GM13977 (cell line): ENCODE measurements at regions not wholly inside any gene's neighbourhood (a gene's known extent, or its start where the extent isn't known, plus 50 kb on each side); places are given as distances from the start of the nearest gene placed in this dataset.

ENCODE experiments used
- DNase-seq: peaks from one replicate; pipeline ENCODE4 v3.0.0; 2012; ENCODE audit warnings: low spot score
- CTCF ChIP-seq: IDR thresholded peaks from 2 replicates; pipeline ENCODE4 v1.5.1; 2012; ENCODE audit warnings: mild to moderate bottlenecking, control low read depth; ENCODE audit not compliant: insufficient read depth; ENCODE audit errors: extremely low read depth, missing control alignments
- in situ Hi-C: fragments of 300-500 bp; cut with MboI; formaldehyde crosslinking; loops from one replicate; pipeline ENCODE4 v1.12.0; 2022; ENCODE audit warnings: low sequenced_read_pairs, low pct_unique_long_range_greater_than_20kb, mixed read lengths, inconsistent platforms; ENCODE audit not compliant: unreplicated experiment

GRCh38 chr6:153670403-153671026 lies 368.5 kb upstream of the OPRM1 start:
- DNase-seq, result no peak
- TF ChIP-seq CTCF, result no peak
- in situ Hi-C loops, result no loop called here

DNA sequence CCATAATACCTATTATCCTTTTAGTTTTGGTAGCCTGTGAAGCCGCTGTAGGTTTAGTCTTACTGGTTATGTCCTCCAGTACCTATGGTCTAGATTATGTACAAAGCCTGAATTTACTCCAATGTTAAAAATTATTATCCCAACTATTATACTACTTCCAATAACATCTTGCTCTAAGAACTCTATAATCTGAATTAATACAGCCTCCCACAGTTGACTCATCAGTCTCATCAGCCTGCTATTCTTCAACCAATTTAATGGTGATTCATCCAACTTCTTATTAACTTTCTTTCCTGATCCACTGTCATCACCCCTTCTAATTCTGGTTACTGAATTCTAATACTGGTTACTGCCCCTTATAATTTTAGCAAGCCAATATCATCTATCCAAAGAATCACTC lies 370.3 kb upstream of the OPRM1 start:
- in situ Hi-C loops, result no loop called here
- TF ChIP-seq CTCF, result no peak
- DNase-seq, result no peak

- DNase-seq, result no peak
- TF ChIP-seq CTCF, result no peak
- in situ Hi-C loops, result no loop called here
Observed at GRCh38 chr6:153662982-153663381, 376.1 kb upstream of the OPRM1 start.

- no peak for DNase-seq
- in situ Hi-C loops, result no loop called here
- no peak for TF ChIP-seq CTCF
Observed at GRCh38 chr6:153645326-153645725, 393.7 kb upstream of the OPRM1 start.

GRCh38 chr6:153644000-153644399 lies 395.0 kb upstream of the OPRM1 start:
- TF ChIP-seq CTCF, result no peak
- in situ Hi-C loops, result no loop called here
- DNase-seq, result no peak

GRCh38 chr6:153634416-153634815 lies 404.6 kb upstream of the OPRM1 start:
- DNase-seq, result no peak
- in situ Hi-C loops, result no loop called here
- no peak for TF ChIP-seq CTCF

- no peak for TF ChIP-seq CTCF
- in situ Hi-C loops, result no loop called here
- no peak for DNase-seq
Observed at GRCh38 chr6:153625089-153625488, 414.0 kb upstream of the OPRM1 start.
